ENCODE measurements at regions not wholly inside any gene's neighbourhood (a gene's known extent, or its start where the extent isn't known, plus 50 kb on each side); places are given as distances from the start of the nearest gene placed in this dataset.
"Not testable (repeated sequence)": the region's sequence is repeated elsewhere in the genome, so short reads cannot be mapped to it uniquely, and the experiment has no call there.

DNA sequence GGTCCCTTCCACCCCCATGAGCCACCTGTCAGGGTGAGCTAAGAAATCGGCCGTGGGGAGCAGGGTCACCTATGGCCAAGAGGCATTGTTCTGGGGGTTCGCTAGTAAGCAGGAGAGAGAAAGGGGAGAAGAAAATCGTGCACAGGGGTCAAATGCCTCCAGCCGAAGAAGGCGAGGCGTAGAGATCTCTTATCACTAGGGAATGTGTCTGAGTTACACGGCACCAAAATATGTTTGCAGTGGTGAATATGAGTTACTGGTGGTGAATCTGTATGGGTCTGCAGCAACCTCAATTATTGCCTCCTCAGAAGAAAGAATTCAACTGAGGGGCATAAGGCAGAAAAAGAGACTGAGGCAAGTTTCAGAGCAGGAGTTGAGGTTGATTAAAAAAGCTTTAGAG, 54.2 kb upstream of the RABGAP1L start:
- in situ Hi-C loops (cut with HindIII; ENCODE audit: low sequenced_read_pairs), result no loop called here

DNA sequence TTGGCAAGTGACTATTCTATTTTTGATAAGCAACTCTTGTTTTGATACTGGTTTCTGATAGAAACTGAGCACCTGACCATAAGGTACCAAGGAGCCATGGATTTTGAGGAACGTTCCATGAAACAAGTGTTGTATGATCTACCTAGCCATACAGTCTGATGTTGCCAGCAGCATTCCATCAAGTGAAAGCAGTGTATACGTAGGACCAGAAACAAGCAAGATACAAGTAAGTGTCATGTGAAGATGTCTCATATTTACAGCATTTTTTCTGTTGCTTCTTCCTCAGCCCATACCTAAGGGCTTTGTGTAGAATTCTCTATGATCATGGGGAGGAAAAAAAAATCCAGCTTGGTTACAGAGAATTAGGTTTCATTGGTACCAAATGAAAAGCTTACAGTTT, 55.6 kb upstream of the RABGAP1L start:
- in situ Hi-C loops (cut with HindIII; ENCODE audit: low sequenced_read_pairs), result no loop called here

GRCh38 chr1:174101976-174102375, 57.3 kb upstream of the RABGAP1L start:
- in situ Hi-C loops (cut with HindIII; ENCODE audit: low sequenced_read_pairs), result not testable (repeated sequence)

DNA sequence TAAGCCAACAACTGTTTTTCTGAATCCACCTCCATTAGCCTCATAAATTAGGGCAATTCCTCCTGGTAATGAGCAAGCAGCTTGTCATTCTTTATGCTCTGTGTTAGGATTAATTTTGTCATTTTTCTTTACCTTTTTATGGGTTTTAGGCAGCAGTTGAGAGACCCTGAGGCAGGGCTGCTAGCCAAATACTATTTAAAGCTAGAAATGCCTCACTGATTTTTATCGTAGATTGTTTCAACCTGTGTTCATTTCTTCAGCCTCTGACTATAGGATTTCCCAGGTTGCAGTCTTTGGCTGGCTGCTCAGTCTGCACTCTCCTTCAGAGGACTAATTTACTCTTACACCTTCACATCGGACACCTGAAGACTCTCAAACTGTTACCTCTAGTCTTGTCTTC, 61.9 kb upstream of the RABGAP1L start:
- in situ Hi-C loops (cut with HindIII; ENCODE audit: low sequenced_read_pairs), result loop anchor here (5.0 kb wide), 1 partner anchor 45 kb away; no protein-coding TSS in a partner anchor

DNA sequence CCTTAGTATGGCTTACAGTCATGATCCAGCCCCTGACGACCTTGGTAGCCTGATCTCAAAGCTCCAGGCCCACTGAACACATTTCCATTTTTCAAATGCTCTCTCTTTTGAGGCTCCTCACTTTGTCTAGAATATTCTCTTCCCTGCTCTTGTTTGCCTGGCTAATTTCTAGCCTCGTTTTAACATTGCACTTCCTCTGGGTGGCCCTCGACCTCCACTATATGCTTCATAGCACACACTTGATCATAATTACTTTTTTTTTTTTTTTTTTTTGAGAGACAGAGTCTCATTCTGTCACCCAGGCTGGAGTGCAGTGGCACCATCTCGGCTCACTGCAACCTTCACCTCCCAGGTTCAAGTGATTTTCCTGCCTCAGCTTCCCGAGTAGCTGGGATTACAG, 65.5 kb upstream of the RABGAP1L start:
- in situ Hi-C loops (cut with HindIII; ENCODE audit: low sequenced_read_pairs), result not testable (repeated sequence)

GRCh38 chr1:174090471-174090870, 68.3 kb upstream of the RC3H1 start:
- in situ Hi-C loops (cut with HindIII; ENCODE audit: low sequenced_read_pairs), result no loop called here

- in situ Hi-C loops (cut with HindIII; ENCODE audit: low sequenced_read_pairs), result no loop called here
Measured at GRCh38 chr1:174080819-174081218, 58.7 kb upstream of the RC3H1 start.

DNA sequence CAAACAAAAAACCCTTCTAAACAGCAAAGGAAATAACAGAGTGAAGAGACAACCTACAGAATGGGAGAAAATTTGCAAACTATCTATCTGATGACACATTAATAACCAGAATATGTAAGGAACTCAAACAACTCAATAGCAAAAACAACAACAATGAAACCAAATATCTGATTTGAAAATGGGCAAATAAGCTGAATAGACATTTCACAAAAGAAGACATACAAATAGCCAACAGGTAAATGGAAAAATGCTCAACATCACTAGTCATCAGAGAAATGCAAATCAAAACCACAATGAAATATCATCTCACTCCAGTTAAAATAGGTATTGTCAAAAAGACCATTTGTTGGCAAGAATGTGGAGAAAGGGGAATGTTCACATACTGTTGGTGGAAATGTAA, 57.6 kb upstream of the RC3H1 start:
- in situ Hi-C loops (cut with HindIII; ENCODE audit: low sequenced_read_pairs), result loop anchor here (10.0 kb wide), 1 partner anchor 205 kb away; no protein-coding TSS in a partner anchor

DNA sequence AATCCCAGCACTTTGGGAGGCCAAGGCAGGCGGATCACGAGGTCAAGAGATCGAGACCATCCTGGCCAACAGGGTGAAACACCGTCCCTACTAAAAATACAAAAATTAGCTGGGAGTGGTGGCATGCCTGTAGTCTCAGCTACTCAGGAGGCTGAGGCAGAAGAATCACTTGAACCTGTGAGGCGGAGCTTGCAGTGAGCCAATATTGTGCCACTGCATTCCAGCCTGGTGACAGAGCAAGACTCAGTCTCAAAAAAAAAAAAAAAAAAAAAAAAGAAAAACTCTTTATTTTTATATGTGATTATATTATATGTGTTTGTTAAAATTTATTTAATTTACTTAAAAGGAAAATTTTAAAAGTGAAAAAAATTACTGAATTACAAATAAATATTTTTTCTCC, 56.8 kb upstream of the RC3H1 start:
- in situ Hi-C loops (cut with HindIII; ENCODE audit: low sequenced_read_pairs), result loop anchor here (10.0 kb wide), 1 partner anchor 204 kb away; no protein-coding TSS in a partner anchor

DNA sequence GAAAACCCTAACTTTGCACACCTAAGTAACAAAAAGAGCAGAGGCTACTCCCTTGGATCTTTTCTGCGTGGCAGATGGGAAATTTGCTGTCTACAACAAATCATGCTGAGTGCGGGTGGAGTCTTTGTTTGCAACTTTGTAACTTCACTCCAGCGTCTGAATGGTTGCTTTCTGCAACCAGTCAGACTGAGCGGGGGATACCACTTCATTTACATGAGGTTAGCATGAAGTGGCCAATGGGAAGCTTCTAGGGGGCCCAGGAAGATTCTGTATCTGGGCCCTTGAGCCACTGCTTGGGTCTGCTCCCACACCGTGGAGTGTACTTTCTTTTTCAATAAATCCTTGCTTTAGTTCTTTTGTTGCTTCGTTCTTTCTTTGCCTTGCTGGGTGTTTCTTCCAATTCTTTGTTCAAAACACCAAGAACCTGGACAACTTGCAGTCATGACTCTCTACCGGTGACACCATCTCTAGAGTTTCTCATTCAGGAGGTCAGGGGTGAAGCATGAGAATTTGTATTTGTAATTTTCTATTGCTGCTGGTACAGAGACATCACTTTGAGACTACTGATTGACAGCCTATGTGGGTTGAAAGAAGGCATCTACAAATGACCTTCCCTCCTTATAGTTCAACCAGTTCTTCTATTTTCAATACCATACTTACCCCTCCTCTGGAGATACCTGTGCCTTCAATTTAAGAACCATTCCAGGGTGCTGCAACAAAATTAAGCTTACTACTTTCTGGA, 55.8 kb upstream of the RC3H1 start:
- in situ Hi-C loops (cut with HindIII; ENCODE audit: low sequenced_read_pairs), result loop anchor here (10.0 kb wide), 1 partner anchor 203 kb away; no protein-coding TSS in a partner anchor

GRCh38 chr1:174075245-174075692, 53.1 kb upstream of the RC3H1 start:
- in situ Hi-C loops (cut with HindIII; ENCODE audit: low sequenced_read_pairs), result loop anchor here (10.0 kb wide), 1 partner anchor 200 kb away; no protein-coding TSS in a partner anchor

DNA sequence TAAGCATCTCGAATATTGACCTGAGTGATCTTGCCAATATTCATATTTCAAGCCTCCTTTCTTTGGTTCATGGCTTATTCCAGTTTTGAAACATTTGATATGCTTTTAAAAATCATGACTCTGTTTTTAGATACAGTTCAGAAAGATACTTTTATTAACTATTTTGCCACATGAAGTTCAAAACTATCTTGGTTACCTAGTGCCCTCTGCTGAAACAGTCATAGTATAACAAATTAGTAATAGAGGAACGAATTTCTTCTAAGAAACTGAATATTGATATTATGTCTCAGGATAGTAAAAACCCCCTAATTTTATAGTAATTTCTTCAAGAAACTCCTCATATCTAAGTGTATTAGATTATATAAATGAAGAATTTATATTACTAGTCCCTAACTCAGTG, 52.6 kb upstream of the RC3H1 start:
- in situ Hi-C loops (cut with HindIII; ENCODE audit: low sequenced_read_pairs), result loop anchor here (10.0 kb wide), 1 partner anchor 200 kb away; no protein-coding TSS in a partner anchor

- in situ Hi-C loops (cut with HindIII; ENCODE audit: low sequenced_read_pairs), result loop anchor here (10.0 kb wide), 1 partner anchor 198 kb away; no protein-coding TSS in a partner anchor
Measured at GRCh38 chr1:174072581-174072980, 50.4 kb upstream of the RC3H1 start.

Measured in endothelial cell of hepatic sinusoid (primary cell).